GM10266 (cell line): ENCODE measurements at regions not wholly inside any gene's neighbourhood (a gene's known extent, or its start where the extent isn't known, plus 50 kb on each side); places are given as distances from the start of the nearest gene placed in this dataset.

Source experiments
- DNase-seq: peaks from one replicate; pipeline ENCODE4 v3.0.0; 2012; ENCODE audit errors: extremely low spot score
- TF ChIP-seq, protein P1 (sequence below): IDR thresholded peaks from 2 replicates; pipeline ENCODE4 v1.5.1; 2012; ENCODE audit warnings: mild to moderate bottlenecking, low read depth; ENCODE audit not compliant: control insufficient read depth, insufficient read depth; ENCODE audit errors: missing control alignments

DNA sequence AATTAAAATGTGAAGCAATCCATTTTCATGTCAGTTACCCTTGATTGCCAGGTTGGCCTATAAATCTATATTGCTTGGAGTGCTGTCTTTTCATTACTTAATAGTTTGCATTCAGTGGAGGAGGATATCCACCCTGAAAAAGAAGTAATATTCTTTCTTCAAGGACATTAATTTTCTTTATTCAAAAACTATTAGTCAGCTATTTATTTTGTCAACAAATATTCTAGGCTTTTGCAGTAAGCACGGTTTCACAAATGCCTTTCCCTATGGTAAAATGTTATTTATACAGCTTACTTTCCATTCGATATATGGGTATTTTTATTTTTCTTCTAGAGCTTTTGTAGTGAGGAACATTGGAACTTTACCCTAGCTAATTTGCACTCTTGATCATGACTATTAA lies 1176.9 kb upstream of the NUDT12 start:
- no peak for DNase-seq
- TF ChIP-seq, protein P1, sequence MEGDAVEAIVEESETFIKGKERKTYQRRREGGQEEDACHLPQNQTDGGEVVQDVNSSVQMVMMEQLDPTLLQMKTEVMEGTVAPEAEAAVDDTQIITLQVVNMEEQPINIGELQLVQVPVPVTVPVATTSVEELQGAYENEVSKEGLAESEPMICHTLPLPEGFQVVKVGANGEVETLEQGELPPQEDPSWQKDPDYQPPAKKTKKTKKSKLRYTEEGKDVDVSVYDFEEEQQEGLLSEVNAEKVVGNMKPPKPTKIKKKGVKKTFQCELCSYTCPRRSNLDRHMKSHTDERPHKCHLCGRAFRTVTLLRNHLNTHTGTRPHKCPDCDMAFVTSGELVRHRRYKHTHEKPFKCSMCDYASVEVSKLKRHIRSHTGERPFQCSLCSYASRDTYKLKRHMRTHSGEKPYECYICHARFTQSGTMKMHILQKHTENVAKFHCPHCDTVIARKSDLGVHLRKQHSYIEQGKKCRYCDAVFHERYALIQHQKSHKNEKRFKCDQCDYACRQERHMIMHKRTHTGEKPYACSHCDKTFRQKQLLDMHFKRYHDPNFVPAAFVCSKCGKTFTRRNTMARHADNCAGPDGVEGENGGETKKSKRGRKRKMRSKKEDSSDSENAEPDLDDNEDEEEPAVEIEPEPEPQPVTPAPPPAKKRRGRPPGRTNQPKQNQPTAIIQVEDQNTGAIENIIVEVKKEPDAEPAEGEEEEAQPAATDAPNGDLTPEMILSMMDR = no peak

DNA sequence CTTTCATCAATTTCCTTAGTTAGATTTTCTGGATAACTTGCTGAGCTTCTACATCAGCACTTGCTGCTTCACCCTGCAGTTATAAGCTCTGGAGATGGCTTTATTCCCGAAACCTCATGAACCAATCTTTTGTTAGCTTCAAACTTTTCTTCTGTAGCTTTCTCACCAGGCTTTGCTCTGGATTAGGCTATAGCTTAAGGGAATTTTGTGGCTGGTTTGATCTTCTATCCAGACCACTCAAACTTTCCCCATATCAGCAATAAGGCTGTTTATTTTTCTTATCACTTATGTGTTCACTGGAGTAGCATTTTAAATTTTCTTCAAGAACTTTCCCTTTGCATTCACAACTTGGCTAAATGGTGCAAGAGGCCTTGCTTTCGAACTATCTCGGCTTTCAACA lies 1173.5 kb upstream of the NUDT12 start:
- TF ChIP-seq, protein P1 = no peak
- no peak for DNase-seq

DNA sequence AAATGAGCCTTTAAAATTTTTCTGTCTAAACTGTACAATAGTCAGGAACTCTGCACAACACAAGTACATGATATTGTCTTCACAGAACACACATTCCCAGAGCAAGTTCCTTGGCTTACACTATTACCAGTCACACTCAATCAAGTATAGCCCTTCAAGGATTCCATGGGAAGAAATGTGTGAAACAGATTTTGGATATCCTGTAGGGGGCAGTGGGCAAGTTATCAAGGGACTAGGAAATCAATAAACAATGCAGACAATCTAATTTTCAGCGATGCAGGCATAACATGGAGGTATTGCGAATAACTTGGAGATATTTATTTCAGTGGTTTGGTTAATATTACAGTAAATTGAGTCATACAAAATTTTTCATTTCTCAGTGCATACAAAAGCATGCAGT lies 1171.5 kb upstream of the NUDT12 start:
- TF ChIP-seq, protein P1 = no peak
- DNase-seq = no peak

DNA sequence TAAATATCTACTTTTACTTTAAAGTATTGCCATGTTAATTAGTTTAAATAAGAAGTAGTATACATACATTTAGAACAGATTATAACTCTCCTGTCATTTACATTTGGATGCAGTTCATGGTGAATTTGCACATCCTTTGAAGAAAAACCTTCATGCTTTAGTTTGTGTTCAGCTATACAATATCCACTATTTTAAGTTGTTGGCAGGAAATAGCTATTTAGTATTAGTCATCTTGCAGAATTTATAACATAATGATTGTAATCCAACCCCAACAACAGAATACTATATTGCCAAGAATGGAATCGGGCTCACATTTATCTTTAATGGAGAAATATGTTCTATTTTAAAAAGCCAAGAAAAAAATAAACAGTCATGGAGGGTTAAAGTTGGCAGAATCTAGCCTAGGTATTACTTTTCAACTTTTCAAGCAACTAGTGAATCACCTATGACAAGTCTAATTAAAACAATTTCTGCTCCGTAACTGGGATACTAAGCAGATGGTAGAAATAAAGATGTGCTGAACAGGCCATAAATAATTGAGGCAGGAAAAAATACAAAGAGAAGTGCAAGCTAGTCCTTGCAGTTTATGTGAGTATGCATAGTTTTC lies 1170.6 kb upstream of the NUDT12 start:
- TF ChIP-seq, protein P1 = no peak

DNA sequence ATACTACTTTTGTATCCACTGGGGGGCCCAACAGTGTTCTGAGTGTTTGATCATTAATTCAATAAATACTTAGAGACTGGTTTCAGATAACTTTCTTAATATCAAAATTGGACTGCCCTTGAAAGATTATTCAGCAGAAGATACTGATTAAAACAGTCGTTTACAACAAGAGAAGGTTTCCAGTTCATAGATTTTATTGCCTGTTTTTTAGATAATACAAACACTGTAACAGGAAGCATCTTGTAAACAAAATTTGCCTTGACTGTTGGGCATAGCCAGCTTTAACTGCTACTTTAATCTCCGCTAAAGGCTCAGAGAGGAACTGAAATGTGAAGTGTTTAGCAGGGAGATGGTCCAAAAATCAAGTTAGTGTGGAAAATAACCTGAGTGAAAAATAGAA lies 1168.7 kb upstream of the NUDT12 start:
- no peak for DNase-seq
- TF ChIP-seq, protein P1 = no peak

More for the DNA sequence above, 1170.6 kb upstream of the NUDT12 start:
- DNase-seq = no peak

DNA sequence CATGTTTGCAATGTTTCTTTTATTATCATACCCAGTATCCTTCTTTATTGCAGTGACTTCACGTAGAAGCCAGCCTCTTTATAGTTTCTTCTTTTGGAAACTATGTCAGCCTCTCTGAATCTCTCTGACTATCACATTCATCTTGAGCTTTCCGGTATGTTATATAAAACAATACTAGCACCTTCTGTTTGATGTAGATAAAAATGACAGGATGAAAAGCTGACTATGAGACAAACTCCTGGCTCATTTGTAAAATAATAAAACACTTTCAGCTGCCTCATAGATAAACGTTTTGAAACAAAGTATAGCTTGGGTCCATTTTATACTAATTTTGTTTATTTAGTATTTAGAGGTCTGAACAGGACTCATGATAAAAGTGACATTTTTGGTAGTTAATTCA lies 1145.4 kb upstream of the NUDT12 start:
- TF ChIP-seq, protein P1 = no peak
- no peak for DNase-seq

DNA sequence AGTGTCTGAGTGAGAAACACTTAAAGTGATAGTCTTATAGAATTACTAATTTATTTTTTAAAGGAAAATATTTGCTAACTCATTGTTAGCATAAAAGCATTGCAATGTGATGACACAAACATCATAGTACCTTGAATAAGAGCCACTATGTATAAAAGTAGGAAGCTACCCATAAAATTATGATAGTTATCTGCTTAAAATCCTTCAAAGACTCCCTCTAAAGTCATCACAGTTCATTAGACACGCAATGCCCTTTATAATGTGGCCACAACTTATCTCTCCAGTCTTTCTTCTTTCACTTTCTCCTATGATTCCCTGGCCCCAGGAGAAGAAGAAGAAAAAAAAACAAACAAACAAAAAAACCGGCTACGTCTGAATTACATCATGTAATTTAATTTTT lies 1144.0 kb upstream of the NUDT12 start:
- TF ChIP-seq, protein P1 = no peak
- no peak for DNase-seq
